Endothelial cell of umbilical vein (primary cell): ENCODE measurements at regions not wholly inside any gene's neighbourhood (a gene's known extent, or its start where the extent isn't known, plus 50 kb on each side); places are given as distances from the start of the nearest gene placed in this dataset.

ENCODE experiments used
- BruUV-seq: library from RNA; stranded (reverse); fragments of 400-500 nt; replicated peaks from 2 replicates; lab custom pipeline; 2021; lab: Mats Ljungman, UMichigan
- CTCF ChIA-PET: fragments of 300-600, 350-600 bp; sonication (Branson Sonifier 250); formaldehyde crosslinking; loops from one replicate; lab custom pipeline; 2021; ENCODE audit warnings: antibody characterized with exemption, inconsistent platforms; lab: Charles Lee
- POLR2A ChIA-PET: fragments of 300-600, 350-600 bp; sonication (Branson Sonifier 250); formaldehyde crosslinking; loops from one replicate; lab custom pipeline; 2021; ENCODE audit warnings: antibody characterized with exemption, inconsistent platforms; lab: Charles Lee
- DNase-seq: peaks from one replicate; pipeline ENCODE4 v3.0.0-alpha.2; 2011; ENCODE audit warnings: low read depth, low spot score
- FAIRE-seq: peaks from 2 replicates; lab custom pipeline; 2011; peaks lifted over from hg19 to GRCh38; lab: Jason Lieb, UNC
- H2AFZ ChIP-seq: 2 replicates; pipeline ENCODE4 v1.6.0; 2012; ENCODE audit warnings: low read depth, low read length, control low read depth, inconsistent platforms
- H3K27ac ChIP-seq: 2 replicates; pipeline ENCODE4 v1.5.1; 2011; ENCODE audit warnings: low read depth, mild to moderate bottlenecking, control low read depth, low read length, moderate library complexity; ENCODE audit not compliant: insufficient read depth
- H3K27me3 ChIP-seq, 2 experiments: 2 replicates each; pipeline versions ENCODE4 v1.6.0 to v1.6.1; 2011; ENCODE audit warnings: low read length in 2 of 2, mixed read lengths in 1 of 2; ENCODE audit not compliant: control insufficient read depth in 2 of 2, insufficient read depth in 2 of 2
- H3K36me3 ChIP-seq, 2 experiments: 2 replicates in 1 of 2; 3 replicates in 1 of 2; pipeline ENCODE4 v1.5.1; 2011; ENCODE audit warnings: low read length in 2 of 2, mild to moderate bottlenecking in 1 of 2, moderate library complexity in 1 of 2; ENCODE audit not compliant: control insufficient read depth in 2 of 2, insufficient read depth in 2 of 2; ENCODE audit errors: extremely low read depth in 1 of 2
- H3K4me1 ChIP-seq: 3 replicates; pipeline ENCODE4 v1.5.1; 2011; ENCODE audit warnings: mild to moderate bottlenecking, low read length; ENCODE audit not compliant: control insufficient read depth, insufficient read depth; ENCODE audit errors: extremely low read depth
- H3K4me2 ChIP-seq: 2 replicates; pipeline ENCODE4 v1.6.1; 2011; ENCODE audit warnings: low read length, control low read depth, mixed read lengths; ENCODE audit not compliant: insufficient read depth
- H3K4me3 ChIP-seq, 3 experiments: fragments of 200-600 bp in 1 of 3; sonication (generic), shearing (Covaris generic) in 1 of 3; replicated peaks in 1 of 3; 2 replicates each; pipeline ENCODE4 v1.5.1; 2011 to 2016; ENCODE audit warnings: control low read depth in 3 of 3, low read length in 3 of 3, mild to moderate bottlenecking in 2 of 3, inconsistent platforms in 1 of 3, low read depth in 1 of 3, moderate library complexity in 1 of 3; ENCODE audit not compliant: insufficient read depth in 1 of 3
- H3K79me2 ChIP-seq: 2 replicates; pipeline ENCODE4 v1.6.0; 2012; ENCODE audit warnings: low read length, inconsistent platforms; ENCODE audit not compliant: control insufficient read depth, insufficient read depth
- H3K9ac ChIP-seq: replicated peaks from 2 replicates; pipeline ENCODE3; 2011; ENCODE audit warnings: low read length, control low read depth; ENCODE audit not compliant: insufficient read depth; ENCODE audit errors: extremely low read depth
- H3K9me1 ChIP-seq: replicated peaks from 3 replicates; pipeline ENCODE4 v1.6.0; 2011; ENCODE audit warnings: mild to moderate bottlenecking, low read length; ENCODE audit not compliant: control insufficient read depth, insufficient read depth; ENCODE audit errors: extremely low read depth
- H3K9me3 ChIP-seq: replicated peaks from 2 replicates; pipeline ENCODE4 v1.5.1; 2012; ENCODE audit warnings: low read length, inconsistent platforms; ENCODE audit not compliant: control insufficient read depth, insufficient read depth
- H4K20me1 ChIP-seq: replicated peaks from 2 replicates; pipeline ENCODE3; 2011; ENCODE audit warnings: mild to moderate bottlenecking, low read length; ENCODE audit not compliant: control insufficient read depth, insufficient read depth; ENCODE audit errors: extremely low read depth
- CTCF ChIP-seq, 2 donors: IDR thresholded peaks; 1 replicate in 1 of 2; 2 replicates in 1 of 2; pipeline ENCODE4 v1.5.1; 2011; ENCODE audit warnings: low read length in 2 of 2, mild to moderate bottlenecking in 2 of 2, moderate library complexity in 2 of 2, control low read depth in 1 of 2, inconsistent platforms in 1 of 2, low read depth in 1 of 2; ENCODE audit not compliant: insufficient read depth in 1 of 2; ENCODE audit errors: extremely low read depth in 1 of 2
- EZH2 ChIP-seq: IDR thresholded peaks from 2 replicates; pipeline ENCODE4 v1.6.1; 2012; ENCODE audit warnings: borderline replicate concordance, low read depth, mild to moderate bottlenecking, moderate library complexity, low read length, inconsistent platforms; ENCODE audit not compliant: severe bottlenecking
- FOS ChIP-seq: IDR thresholded peaks from 2 replicates; pipeline ENCODE4 v1.6.1; 2011; ENCODE audit warnings: mild to moderate bottlenecking, low read length, moderate library complexity, borderline replicate concordance; ENCODE audit not compliant: insufficient read depth
- GATA2 ChIP-seq: IDR thresholded peaks from 2 replicates; pipeline ENCODE4 v1.7.0; 2011; ENCODE audit warnings: low read depth, mild to moderate bottlenecking, moderate library complexity, mixed read lengths, low read length; ENCODE audit not compliant: insufficient read length, insufficient read depth
- JUN ChIP-seq: IDR thresholded peaks from 2 replicates; pipeline ENCODE4 v1.6.1; 2011; ENCODE audit warnings: borderline replicate concordance, low read depth; ENCODE audit not compliant: insufficient read length, insufficient read depth
- MAX ChIP-seq: IDR thresholded peaks from 2 replicates; pipeline ENCODE4 v1.6.1; 2011; ENCODE audit not compliant: insufficient read depth, insufficient read length
- MYC ChIP-seq: IDR thresholded peaks from one replicate; pipeline ENCODE4 v1.6.1; 2011; ENCODE audit warnings: mild to moderate bottlenecking, low read depth, low read length
- POLR2A ChIP-seq: IDR thresholded peaks from 2 replicates; pipeline ENCODE4 v1.6.1; 2012; ENCODE audit warnings: low read depth, mild to moderate bottlenecking, control low read depth, low read length
- POLR2AphosphoS5 ChIP-seq: IDR thresholded peaks from 2 replicates; pipeline ENCODE4 v1.6.1; 2012; ENCODE audit warnings: low read depth, mild to moderate bottlenecking, control low read depth, low read length, moderate library complexity; ENCODE audit not compliant: insufficient read depth
- dilution Hi-C: fragments of 300-500 bp; cut with MboI; formaldehyde crosslinking; loops from one replicate; pipeline ENCODE4 v1.15.0; 2019; ENCODE audit warnings: low sequenced_read_pairs; ENCODE audit not compliant: extremely low pct_ligation_motif_present
- intact Hi-C: fragments of 100-400 bp; cut with micrococcal nuclease; formaldehyde crosslinking; loops from one replicate; pipeline ENCODE4 v1.10.0; 2022

GRCh38 chr10:65213170-65213569, 1692.0 kb downstream of the REEP3 start:
- intact Hi-C loops = no loop called here
- Histone ChIP-seq H3K79me2 (no peaks in the 10 kb centered on the region), H3K9me3 (no peaks in the 10 kb centered on the region), H2AFZ (no peak overlapping the region), H3K4me3 (no peak overlapping the region), H3K36me3 (no peaks in the 10 kb centered on the region), H3K4me1 (no peaks in the 10 kb centered on the region), H3K9me1 (no peaks in the 10 kb centered on the region), H3K27ac (no peak overlapping the region), H3K4me2 (no peak overlapping the region), H3K9ac (no peak overlapping the region), H4K20me1 (no peaks in the 10 kb centered on the region), H3K27me3 (no peaks in the 10 kb centered on the region)
- no peak for TF ChIP-seq JUN
- TF ChIP-seq MAX = no peak
- no peak for TF ChIP-seq MYC
- TF ChIP-seq EZH2 = no peak
- TF ChIP-seq GATA2 = no peak
- TF ChIP-seq POLR2A = no peak
- no peak for TF ChIP-seq CTCF (IDR thresholded peaks at IDR 0.05; ENCODE audit: extremely low read depth in 1 of 2, insufficient read depth in 1 of 2, low read depth in 1 of 2, low read length in 2 of 2)
- TF ChIP-seq FOS = no peak
- no peak for TF ChIP-seq POLR2AphosphoS5
- ChIA-PET CTCF (no interaction called here), POLR2A (no interaction called here)
- no TSS peak for BruUV-seq
- dilution Hi-C loops = no loop called here
- FAIRE-seq (no peak), DNase-seq (no peak)
